ENCODE measurements at regions not wholly inside any gene's neighbourhood (a gene's known extent, or its start where the extent isn't known, plus 50 kb on each side); places are given as distances from the start of the nearest gene placed in this dataset.
"Not testable (repeated sequence)": the region's sequence is repeated elsewhere in the genome, so short reads cannot be mapped to it uniquely, and the experiment has no call there.

DNA sequence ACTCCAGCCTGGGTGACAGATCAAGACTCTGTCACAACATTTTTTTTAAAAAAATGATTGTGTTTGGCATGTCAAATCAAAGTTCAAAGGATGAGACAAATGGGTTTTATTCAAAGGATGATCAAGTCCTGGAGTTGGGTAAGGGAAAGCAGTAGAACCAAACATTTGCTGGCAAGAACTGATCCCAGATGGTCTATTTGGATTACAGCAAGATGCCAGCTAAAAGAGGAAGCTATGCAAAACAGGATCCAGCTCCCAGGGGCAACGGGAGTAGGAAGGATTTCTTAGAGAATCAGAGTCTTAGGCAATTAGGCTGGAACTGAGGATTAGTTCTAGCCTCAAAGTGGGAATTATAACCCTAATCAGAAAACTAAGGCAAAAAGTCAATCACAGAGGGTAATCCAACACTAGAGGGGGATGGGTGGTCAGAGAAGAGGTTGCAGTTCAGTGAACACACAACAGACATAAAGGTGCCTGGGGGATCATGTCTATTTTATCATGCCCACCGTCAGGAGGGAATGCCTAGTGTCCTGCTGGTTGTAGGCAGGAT is 133.0 kb upstream of the PLS3 start:
- no peaks in the 10 kb centered on the region for H3K4me1 Mint-ChIP-seq (ENCODE audit: low read depth)
- no peaks in the 10 kb centered on the region for H3K27me3 Mint-ChIP-seq
- no peak overlapping the region for H3K27ac Mint-ChIP-seq
- TF ChIP-seq, protein P1, sequence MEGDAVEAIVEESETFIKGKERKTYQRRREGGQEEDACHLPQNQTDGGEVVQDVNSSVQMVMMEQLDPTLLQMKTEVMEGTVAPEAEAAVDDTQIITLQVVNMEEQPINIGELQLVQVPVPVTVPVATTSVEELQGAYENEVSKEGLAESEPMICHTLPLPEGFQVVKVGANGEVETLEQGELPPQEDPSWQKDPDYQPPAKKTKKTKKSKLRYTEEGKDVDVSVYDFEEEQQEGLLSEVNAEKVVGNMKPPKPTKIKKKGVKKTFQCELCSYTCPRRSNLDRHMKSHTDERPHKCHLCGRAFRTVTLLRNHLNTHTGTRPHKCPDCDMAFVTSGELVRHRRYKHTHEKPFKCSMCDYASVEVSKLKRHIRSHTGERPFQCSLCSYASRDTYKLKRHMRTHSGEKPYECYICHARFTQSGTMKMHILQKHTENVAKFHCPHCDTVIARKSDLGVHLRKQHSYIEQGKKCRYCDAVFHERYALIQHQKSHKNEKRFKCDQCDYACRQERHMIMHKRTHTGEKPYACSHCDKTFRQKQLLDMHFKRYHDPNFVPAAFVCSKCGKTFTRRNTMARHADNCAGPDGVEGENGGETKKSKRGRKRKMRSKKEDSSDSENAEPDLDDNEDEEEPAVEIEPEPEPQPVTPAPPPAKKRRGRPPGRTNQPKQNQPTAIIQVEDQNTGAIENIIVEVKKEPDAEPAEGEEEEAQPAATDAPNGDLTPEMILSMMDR (IDR thresholded peaks at IDR 0.05; ENCODE audit: unreplicated experiment): no peak
- peaks cover 10% of the 10 kb centered on the region for H3K9me3 Mint-ChIP-seq (ENCODE audit: low read depth)
- H3K36me3 Mint-ChIP-seq (ENCODE audit: insufficient read depth): peaks cover 2% of the 10 kb centered on the region
- no peak for DNase-seq (ENCODE audit: low spot score, unreplicated experiment)
- no peak overlapping the region for H3K4me3 Mint-ChIP-seq (ENCODE audit: low read depth)

DNA sequence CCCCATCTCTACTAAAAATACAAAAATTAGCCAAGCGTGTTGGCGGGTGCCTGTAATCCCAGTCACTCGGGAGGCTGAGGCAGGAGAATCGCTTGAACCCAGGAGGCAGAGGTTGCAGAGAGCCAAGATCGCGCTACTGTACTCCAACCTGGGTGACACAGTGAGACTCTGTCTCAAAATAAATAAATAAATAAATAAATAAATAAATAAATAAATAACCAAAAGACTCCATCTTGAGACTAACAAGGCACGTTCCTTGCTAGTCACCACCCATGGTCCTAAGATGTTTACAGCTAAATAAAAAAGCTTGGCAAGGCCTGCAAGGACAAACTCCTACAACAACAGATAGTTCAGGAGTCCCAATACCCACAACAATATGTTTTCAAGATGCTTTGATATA is 126.1 kb upstream of the PLS3 start:
- H3K4me1 Mint-ChIP-seq (ENCODE audit: low read depth); H3K36me3 Mint-ChIP-seq (ENCODE audit: insufficient read depth); H3K9me3 Mint-ChIP-seq (ENCODE audit: low read depth); H3K4me3 Mint-ChIP-seq (ENCODE audit: low read depth); H3K27me3 Mint-ChIP-seq; H3K27ac Mint-ChIP-seq; DNase-seq (ENCODE audit: low spot score, unreplicated experiment): not testable (repeated sequence)

DNA sequence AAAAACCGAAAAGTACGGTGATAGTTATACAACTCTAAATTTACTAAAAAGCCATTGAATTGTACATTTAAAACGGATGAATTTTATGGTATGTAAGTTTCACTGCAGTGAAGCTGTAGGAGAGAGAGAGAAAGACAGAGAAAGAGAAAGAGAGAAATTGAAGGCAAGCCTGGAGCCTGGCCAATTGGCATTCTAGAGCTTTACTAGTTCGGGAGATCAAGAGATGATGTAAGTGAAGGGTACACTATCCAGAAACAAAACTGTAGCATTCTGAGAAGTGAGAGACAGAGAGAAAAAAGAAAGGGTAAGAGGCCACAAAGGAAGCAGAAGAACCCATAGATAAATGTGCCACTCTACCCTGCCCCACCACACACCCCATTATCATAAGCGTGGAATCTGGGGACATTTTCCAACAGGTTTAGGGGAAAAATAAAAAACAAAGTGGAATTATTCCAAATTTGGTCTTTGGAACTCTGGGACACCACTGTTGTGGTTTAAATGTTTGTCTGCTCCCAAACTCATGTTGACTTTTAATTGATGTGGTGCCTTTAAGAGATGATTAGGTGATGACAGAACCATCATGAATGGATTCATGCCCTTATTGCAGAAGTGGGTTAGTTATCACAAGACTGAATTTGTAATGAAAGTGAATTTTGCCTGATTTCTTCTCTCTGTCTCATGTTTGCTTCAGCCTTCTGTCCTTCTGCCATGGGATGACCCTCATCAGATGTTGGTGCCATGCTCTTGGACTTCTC is 123.0 kb upstream of the PLS3 start:
- no peaks in the 10 kb centered on the region for H3K27me3 Mint-ChIP-seq
- no peaks in the 10 kb centered on the region for H3K4me1 Mint-ChIP-seq (ENCODE audit: low read depth)
- DNase-seq (ENCODE audit: low spot score, unreplicated experiment): no peak
- H3K27ac Mint-ChIP-seq: no peak overlapping the region
- TF ChIP-seq, protein P1 (IDR thresholded peaks at IDR 0.05; ENCODE audit: unreplicated experiment): no peak
- peaks cover 7% of the 10 kb centered on the region for H3K9me3 Mint-ChIP-seq (ENCODE audit: low read depth)
- no peaks in the 10 kb centered on the region for H3K36me3 Mint-ChIP-seq (ENCODE audit: insufficient read depth)
- no peak overlapping the region for H3K4me3 Mint-ChIP-seq (ENCODE audit: low read depth)

DNA sequence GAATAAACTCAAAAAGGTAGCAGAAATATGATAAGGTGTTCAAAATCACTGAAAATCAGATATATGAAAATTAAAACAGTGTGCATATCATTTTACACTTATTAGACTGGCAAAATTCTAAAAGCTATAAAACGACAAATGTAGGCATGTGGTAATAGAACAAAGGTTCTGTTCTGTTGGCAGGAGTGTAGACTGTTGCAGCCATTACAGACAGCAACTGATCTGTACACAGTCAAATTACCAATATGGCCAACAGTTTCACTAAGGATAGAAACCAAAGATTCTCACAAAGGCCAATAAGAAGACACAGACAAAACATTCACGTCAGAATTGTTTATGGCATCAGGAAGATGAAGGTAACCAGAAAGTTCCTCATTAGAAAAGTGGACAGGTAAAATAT is 112.8 kb upstream of the PLS3 start:
- Mint-ChIP-seq H3K4me3 (ENCODE audit: low read depth) (no peak overlapping the region), H3K9me3 (ENCODE audit: low read depth) (no peaks in the 10 kb centered on the region), H3K4me1 (ENCODE audit: low read depth) (no peaks in the 10 kb centered on the region), H3K27me3 (no peaks in the 10 kb centered on the region), H3K27ac (no peak overlapping the region), H3K36me3 (ENCODE audit: insufficient read depth) (no peaks in the 10 kb centered on the region)
- TF ChIP-seq, protein P1 (IDR thresholded peaks at IDR 0.05; ENCODE audit: unreplicated experiment): no peak
- no peak for DNase-seq (ENCODE audit: low spot score, unreplicated experiment)

DNA sequence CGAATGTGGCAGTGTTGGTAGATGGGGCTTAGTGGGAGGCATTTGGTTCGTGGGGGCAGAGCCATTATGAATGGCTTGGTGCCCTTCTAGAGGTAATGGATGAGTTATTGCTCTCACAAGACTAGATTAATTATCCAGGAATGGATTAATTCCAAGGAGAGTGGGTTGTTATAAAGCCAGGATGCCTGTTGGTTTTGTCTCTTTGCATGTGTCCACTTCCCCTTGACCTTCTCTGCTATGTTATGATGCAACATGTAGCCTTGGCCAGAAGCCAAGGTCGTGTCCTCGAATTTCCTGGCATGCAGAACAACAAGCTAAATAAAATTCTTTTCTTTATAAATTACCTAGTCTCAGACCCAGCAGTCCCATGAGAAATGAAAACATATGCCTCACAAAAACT is 111.2 kb upstream of the PLS3 start:
- TF ChIP-seq, protein P1 (IDR thresholded peaks at IDR 0.05; ENCODE audit: unreplicated experiment): no peak
- DNase-seq (ENCODE audit: low spot score, unreplicated experiment): no peak
- Mint-ChIP-seq H3K4me3 (ENCODE audit: low read depth) (no peak overlapping the region), H3K27me3 (no peaks in the 10 kb centered on the region), H3K27ac (no peak overlapping the region), H3K9me3 (ENCODE audit: low read depth) (no peaks in the 10 kb centered on the region), H3K4me1 (ENCODE audit: low read depth) (no peaks in the 10 kb centered on the region), H3K36me3 (ENCODE audit: insufficient read depth) (no peaks in the 10 kb centered on the region)

DNA sequence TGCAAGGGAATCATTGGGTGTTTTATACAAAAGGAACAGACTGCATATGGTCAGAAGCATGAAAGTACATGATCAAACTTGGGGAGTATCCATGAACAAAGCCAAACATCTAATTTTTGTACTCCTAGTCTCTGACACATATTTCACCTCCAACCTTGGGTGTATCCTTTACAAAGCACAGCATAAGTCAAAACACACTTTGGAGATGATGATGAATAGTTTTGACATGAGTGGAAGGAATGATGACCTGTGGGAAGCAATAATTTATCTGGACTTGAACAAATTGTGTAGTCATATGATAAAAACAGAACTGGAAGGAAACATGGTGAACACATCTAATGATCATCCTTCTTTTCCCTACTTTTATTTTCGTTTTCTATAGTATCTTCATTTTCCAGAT is 108.7 kb upstream of the PLS3 start:
- Mint-ChIP-seq H3K27ac (no peak overlapping the region), H3K9me3 (ENCODE audit: low read depth) (no peaks in the 10 kb centered on the region), H3K36me3 (ENCODE audit: insufficient read depth) (no peaks in the 10 kb centered on the region), H3K4me3 (ENCODE audit: low read depth) (no peak overlapping the region), H3K27me3 (no peaks in the 10 kb centered on the region), H3K4me1 (ENCODE audit: low read depth) (no peaks in the 10 kb centered on the region)
- no peak for DNase-seq (ENCODE audit: low spot score, unreplicated experiment)
- TF ChIP-seq, protein P1 (IDR thresholded peaks at IDR 0.05; ENCODE audit: unreplicated experiment): no peak
